CD14-positive monocyte (primary cell): ENCODE measurements at regions not wholly inside any gene's neighbourhood (a gene's known extent, or its start where the extent isn't known, plus 50 kb on each side); places are given as distances from the start of the nearest gene placed in this dataset.

Experiments used
- DNase-seq, 3 donors: peaks; one replicate each; pipeline ENCODE4 v3.0.0-alpha.2; 2011 to 2022
- H2AFZ ChIP-seq: 2 replicates; pipeline ENCODE4 v1.6.0; 2012; ENCODE audit warnings: mild to moderate bottlenecking, low read depth, low read length, inconsistent platforms; ENCODE audit not compliant: insufficient read depth, poor library complexity, severe bottlenecking
- H3K27ac ChIP-seq, 2 donors: 1 replicate in 1 of 2; 2 replicates in 1 of 2; pipeline ENCODE4 v1.5.1; 2012 to 2013; ENCODE audit warnings: low read length in 2 of 2, control low read depth in 1 of 2, inconsistent platforms in 1 of 2, low read depth in 1 of 2, mild to moderate bottlenecking in 1 of 2
- H3K27me3 ChIP-seq, 2 donors: one replicate each; pipeline versions ENCODE4 v1.6.0 to v1.6.1; 2011 to 2013; ENCODE audit warnings: low read length in 2 of 2; ENCODE audit not compliant: control insufficient read depth in 2 of 2, insufficient read depth in 2 of 2
- H3K36me3 ChIP-seq, 2 donors: replicated peaks in 1 of 2; 1 replicate in 1 of 2; 2 replicates in 1 of 2; pipeline versions ENCODE4 v1.5.1 to v1.6.1; 2012 to 2013; ENCODE audit warnings: low read length in 2 of 2, control low read depth in 1 of 2, inconsistent platforms in 1 of 2, mild to moderate bottlenecking in 1 of 2; ENCODE audit not compliant: insufficient read depth in 2 of 2, control insufficient read depth in 1 of 2
- H3K4me1 ChIP-seq, 2 donors: 1 replicate in 1 of 2; 2 replicates in 1 of 2; pipeline versions ENCODE4 v1.5.1 to v1.6.1; 2012 to 2013; ENCODE audit warnings: low read length in 2 of 2, control low read depth in 1 of 2, inconsistent platforms in 1 of 2, mild to moderate bottlenecking in 1 of 2, moderate library complexity in 1 of 2; ENCODE audit not compliant: insufficient read depth in 2 of 2, control insufficient read depth in 1 of 2
- H3K4me2 ChIP-seq: replicated peaks from 2 replicates; pipeline ENCODE3; 2012; ENCODE audit warnings: low read length, moderate library complexity, mild to moderate bottlenecking; ENCODE audit not compliant: poor library complexity, severe bottlenecking; ENCODE audit errors: extremely low read depth
- H3K4me3 ChIP-seq, 3 experiments: fragments of 200-600 bp in 1 of 3; sonication (generic) in 1 of 3; replicated peaks in 1 of 3; 1 replicate in 2 of 3; 2 replicates in 1 of 3; pipeline ENCODE4 v1.5.1; 2011 to 2013; ENCODE audit warnings: low read length in 3 of 3, mild to moderate bottlenecking in 3 of 3, control low read depth in 2 of 3, low read depth in 2 of 3, inconsistent platforms in 1 of 3, moderate library complexity in 1 of 3
- H3K79me2 ChIP-seq: 2 replicates; pipeline ENCODE4 v1.6.0; 2012; ENCODE audit warnings: mild to moderate bottlenecking, control low read depth, inconsistent platforms, low read length, moderate library complexity; ENCODE audit not compliant: insufficient read depth
- H3K9ac ChIP-seq: 2 replicates; pipeline ENCODE4 v1.6.0; 2017; ENCODE audit warnings: low read length, mild to moderate bottlenecking; ENCODE audit not compliant: insufficient read depth, poor library complexity, severe bottlenecking
- H3K9me3 ChIP-seq, 2 donors: replicated peaks in 1 of 2; 1 replicate in 1 of 2; 2 replicates in 1 of 2; pipeline versions ENCODE4 v1.5.1 to v1.6.1; 2012 to 2013; ENCODE audit warnings: low read length in 2 of 2, control low read depth in 1 of 2; ENCODE audit not compliant: control insufficient read depth in 1 of 2, insufficient read depth in 1 of 2
- H4K20me1 ChIP-seq: 2 replicates; pipeline ENCODE4 v1.6.0; 2012; ENCODE audit warnings: mild to moderate bottlenecking, low read length, control low read depth, moderate library complexity; ENCODE audit not compliant: insufficient read depth
- H3K27ac Mint-ChIP-seq, 7 donors: one replicate each; pipeline ENCODE4 v1.8.0; 2020; ENCODE audit warnings: mild to moderate bottlenecking in 7 of 7, mixed read lengths in 7 of 7, moderate library complexity in 6 of 7, inconsistent platforms in 2 of 7
- H3K27me3 Mint-ChIP-seq, 3 donors: one replicate each; pipeline ENCODE4 v1.8.0; 2021 to 2022; ENCODE audit warnings: low read depth in 3 of 3, mild to moderate bottlenecking in 3 of 3, mixed read lengths in 3 of 3, moderate library complexity in 3 of 3, inconsistent platforms in 1 of 3
- H3K36me3 Mint-ChIP-seq, 2 donors: one replicate each; pipeline ENCODE4 v1.8.0; 2020; ENCODE audit warnings: mixed read lengths in 2 of 2, inconsistent platforms in 1 of 2, mild to moderate bottlenecking in 1 of 2
- H3K4me1 Mint-ChIP-seq: one replicate; pipeline ENCODE4 v1.8.0; 2020; ENCODE audit warnings: mild to moderate bottlenecking, mixed read lengths
- H3K4me3 Mint-ChIP-seq, 2 donors: one replicate each; pipeline ENCODE4 v1.8.0; 2020; ENCODE audit warnings: mild to moderate bottlenecking in 2 of 2, mixed read lengths in 2 of 2, moderate library complexity in 1 of 2
- H3K9me3 Mint-ChIP-seq, 7 donors: one replicate each; pipeline ENCODE4 v1.8.0; 2020 to 2022; ENCODE audit warnings: mixed read lengths in 7 of 7, mild to moderate bottlenecking in 6 of 7, moderate library complexity in 6 of 7, inconsistent platforms in 2 of 7
- CTCF ChIP-seq: fragments of 200-600 bp; IDR thresholded peaks from one replicate; pipeline ENCODE4 v1.8.0; 2022; ENCODE audit warnings: antibody characterized with exemption, mild to moderate bottlenecking
- WGBS: methylation state at CpG from one replicate; pipeline ENCODE4 v1.1.5; 2013; ENCODE audit warnings: missing lambda C conversion rate; ENCODE audit not compliant: insufficient coverage; 5-methylcytosine and 5-hydroxymethylcytosine counted together
- intact Hi-C, 2 donors: fragments of 100-400 bp; cut with micrococcal nuclease; formaldehyde crosslinking; loops; one replicate each; pipeline versions ENCODE4 v1.15.0 to v1.15.1; 2023

- DNase-seq = no peak
- WGBS = 80% methylated on average over 4 of the region's 4 CpGs
- Histone ChIP-seq H3K4me2 (no peak overlapping the region), H3K79me2 (no peaks in the 10 kb centered on the region), H2AFZ (no peak overlapping the region), H3K27me3 (no peaks in the 10 kb centered on the region), H3K27ac (no peak overlapping the region), H3K9ac (no peak overlapping the region), H3K4me3 (no peak overlapping the region), H4K20me1 (no peaks in the 10 kb centered on the region), H3K36me3 (no peaks in the 10 kb centered on the region), H3K4me1 (no peaks in the 10 kb centered on the region), H3K9me3 (peaks cover 4 to 11% of the 10 kb centered on the region in 2 donors)
- Mint-ChIP-seq H3K4me1 (no peaks in the 10 kb centered on the region), H3K4me3 (no peak overlapping the region), H3K9me3 (peaks cover 1 to 37% (median 9%) of the 10 kb centered on the region in 7 donors), H3K27me3 (peaks cover 0 to 2% (median 0%) of the 10 kb centered on the region in 3 donors), H3K36me3 (no peaks in the 10 kb centered on the region), H3K27ac (no peak overlapping the region)
- no peak for TF ChIP-seq CTCF
- intact Hi-C loops = no loop called here
Observed at GRCh38 chr3:55333046-55333445, 154.1 kb downstream of the WNT5A start.

GRCh38 chr3:55332176-55332575, 154.9 kb downstream of the WNT5A start:
- peaks cover 1 to 35% (median 9%) of the 10 kb centered on the region in 7 donors for H3K9me3 Mint-ChIP-seq
- H3K4me3 Mint-ChIP-seq = no peak overlapping the region
- H3K27ac Mint-ChIP-seq = no peak overlapping the region
- H4K20me1 ChIP-seq = no peaks in the 10 kb centered on the region
- H3K36me3 ChIP-seq = no peaks in the 10 kb centered on the region
- no peaks in the 10 kb centered on the region for H3K4me1 ChIP-seq
- H3K9ac ChIP-seq = no peak overlapping the region
- H3K27ac ChIP-seq = no peak overlapping the region
- peaks cover 0 to 2% (median 0%) of the 10 kb centered on the region in 3 donors for H3K27me3 Mint-ChIP-seq
- no peak for DNase-seq
- no peak overlapping the region for H3K4me2 ChIP-seq
- H3K27me3 ChIP-seq = no peaks in the 10 kb centered on the region
- WGBS = 81% methylated on average over 7 of the region's 8 CpGs
- no peaks in the 10 kb centered on the region for H3K4me1 Mint-ChIP-seq
- H3K4me3 ChIP-seq = no peak overlapping the region
- no peaks in the 10 kb centered on the region for H3K36me3 Mint-ChIP-seq
- TF ChIP-seq CTCF = no peak
- peaks cover 4 to 11% of the 10 kb centered on the region in 2 donors for H3K9me3 ChIP-seq
- H2AFZ ChIP-seq = no peak overlapping the region
- no peaks in the 10 kb centered on the region for H3K79me2 ChIP-seq
- intact Hi-C loops = no loop called here
